ENCODE measurements at regions not wholly inside any gene's neighbourhood (a gene's known extent, or its start where the extent isn't known, plus 50 kb on each side); places are given as distances from the start of the nearest gene placed in this dataset.
"Not testable (repeated sequence)": the region's sequence is repeated elsewhere in the genome, so short reads cannot be mapped to it uniquely, and the experiment has no call there.

DNA sequence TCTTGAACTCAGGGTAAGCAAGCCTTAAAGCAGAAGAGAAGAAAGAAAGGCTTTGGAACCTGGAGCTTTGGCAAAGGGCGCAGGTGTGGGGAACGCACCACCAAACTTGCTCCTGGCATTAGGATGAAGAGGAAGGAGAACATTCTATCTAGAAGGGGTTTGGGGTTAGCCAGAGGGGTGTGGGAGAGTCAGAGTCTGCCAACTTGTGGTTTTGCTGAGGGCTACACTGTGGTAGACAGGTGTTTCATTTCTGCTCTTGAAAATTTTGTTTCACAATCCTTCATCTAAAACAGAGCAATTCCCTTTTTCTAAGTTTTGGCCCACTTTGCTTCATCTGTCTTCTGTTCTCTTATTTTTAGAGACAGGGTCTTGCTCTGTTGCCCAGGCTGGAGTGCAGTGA lies 66.2 kb upstream of the DRD5 start:
- not testable (repeated sequence) for TF ChIP-seq CTCF (conservative IDR thresholded peaks at IDR 0.05; ENCODE audit: low read length); EZH2phosphoT487 (IDR thresholded peaks at IDR 0.05; ENCODE audit: borderline replicate concordance)

Data from Loucy (cell line).